A549 (cell line): ENCODE measurements at regions not wholly inside any gene's neighbourhood (a gene's known extent, or its start where the extent isn't known, plus 50 kb on each side); places are given as distances from the start of the nearest gene placed in this dataset.

Experiments
- ATAC-seq, 2 experiments: fragments of 200-7000 bp in 1 of 2; fragments of >200 bp in 1 of 2; cut with Nextera tagmentation in 1 of 2; cut with Tn5 transposase in 1 of 2; 3 replicates each; pipeline versions ENCODE4 v1.8.0 to v1.9.1; 2018 to 2020; ENCODE audit warnings: mild to moderate bottlenecking in 1 of 2, moderate library complexity in 1 of 2
- CTCF ChIA-PET: fragments of 300-600 bp; sonication (Branson Sonifier 250); formaldehyde crosslinking; extraction: SDS; loops from one replicate; lab custom pipeline; 2021; ENCODE audit warnings: antibody characterized with exemption, inconsistent platforms; lab: Yijun Ruan, JAX
- POLR2A ChIA-PET: fragments of 350-600 bp; formaldehyde crosslinking; extraction: SDS; loops from one replicate; lab custom pipeline; 2021; ENCODE audit warnings: antibody characterized with exemption, inconsistent platforms; lab: Yijun Ruan, JAX
- DNase-seq, 2 experiments: peaks; one replicate each; pipeline versions ENCODE4 v3.0.0 to v3.0.0-alpha.2; 2011 to 2016; ENCODE audit warnings: low read depth in 1 of 2, low spot score in 1 of 2
- FAIRE-seq: peaks from 2 replicates; lab custom pipeline; 2011; peaks lifted over from hg19 to GRCh38; lab: Jason Lieb, UNC
- H3K27ac ChIP-seq, 2 experiments: fragments of >200 bp; sonication (Bioruptor Twin); formaldehyde crosslinking; 3 replicates each; pipeline ENCODE4 v1.5.1; 2016 to 2017
- H3K4me1 ChIP-seq: fragments of >200 bp; sonication (Bioruptor Twin); formaldehyde crosslinking; 3 replicates; pipeline ENCODE4 v1.6.1; 2016
- H3K4me2 ChIP-seq: fragments of >200 bp; sonication (Bioruptor Twin); formaldehyde crosslinking; 3 replicates; pipeline ENCODE4 v1.6.1; 2016
- H3K4me3 ChIP-seq: fragments of >200 bp; sonication (Bioruptor Twin); formaldehyde crosslinking; 3 replicates; pipeline ENCODE4 v1.5.1; 2016
- H3K9me3 ChIP-seq: fragments of >200 bp; sonication (Bioruptor Twin); formaldehyde crosslinking; 3 replicates; pipeline ENCODE4 v1.6.1; 2016
- BCL3 ChIP-seq: fragments of >200 bp; sonication (Bioruptor Twin); formaldehyde crosslinking; IDR thresholded peaks from 3 replicates; pipeline ENCODE4 v1.6.1; 2016
- CHD4 ChIP-seq: fragments of 200-600 bp; sonication (generic); IDR thresholded peaks from 2 replicates; pipeline ENCODE4 v1.6.1; 2016; ENCODE audit warnings: antibody characterized with exemption, mild to moderate bottlenecking, borderline replicate concordance
- EHF ChIP-seq: fragments of 250-450 bp; sonication (Bioruptor Pico); IDR thresholded peaks from 2 replicates; pipeline ENCODE4 v1.5.0; 2020; ENCODE audit warnings: mild to moderate bottlenecking
- ELK1 ChIP-seq: fragments of 150-350 bp; IDR thresholded peaks from 2 replicates; pipeline ENCODE4 v1.6.1; 2014; ENCODE audit warnings: low read depth, mild to moderate bottlenecking, low read length
- FOSB ChIP-seq: fragments of 250-450 bp; sonication (Bioruptor Pico); IDR thresholded peaks from 2 replicates; pipeline ENCODE4 v1.5.0; 2020; ENCODE audit warnings: mild to moderate bottlenecking, moderate library complexity
- FOSL2 ChIP-seq, 2 experiments: fragments of 450-650 bp in 1 of 2; fragments of >200 bp in 1 of 2; sonication (Bioruptor Twin) in 1 of 2; formaldehyde crosslinking; IDR thresholded peaks; 2 replicates each; pipeline versions ENCODE4 v1.5.0 to v1.6.1; 2016 to 2020; ENCODE audit warnings: mild to moderate bottlenecking in 1 of 2, moderate library complexity in 1 of 2
- GATA3 ChIP-seq: IDR thresholded peaks from 2 replicates; pipeline ENCODE4 v1.6.1; 2012; ENCODE audit warnings: borderline replicate concordance
- HEYL ChIP-seq: fragments of 250-450 bp; sonication (Bioruptor Pico); IDR thresholded peaks from 2 replicates; pipeline ENCODE4 v1.8.0; 2021; ENCODE audit warnings: mild to moderate bottlenecking, moderate library complexity
- JUNB ChIP-seq: fragments of >200 bp; sonication (Bioruptor Twin); formaldehyde crosslinking; IDR thresholded peaks from 2 replicates; pipeline ENCODE4 v1.6.1; 2016
- MAFK ChIP-seq: fragments of 450-650 bp; IDR thresholded peaks from 2 replicates; pipeline ENCODE4 v1.6.1; 2014; ENCODE audit not compliant: partially characterized antibody
- NPAS2 ChIP-seq: fragments of 250-450 bp; sonication (Bioruptor Pico); IDR thresholded peaks from 2 replicates; pipeline ENCODE4 v1.8.0; 2022; ENCODE audit warnings: mild to moderate bottlenecking, moderate library complexity, borderline replicate concordance
- NR3C1 ChIP-seq: fragments of >200 bp; sonication (Bioruptor Twin); formaldehyde crosslinking; IDR thresholded peaks from 3 replicates; pipeline ENCODE4 v1.6.1; 2017
- PHF8 ChIP-seq: fragments of 200-600 bp; sonication (generic); IDR thresholded peaks from 2 replicates; pipeline ENCODE4 v1.6.1; 2016; ENCODE audit warnings: low read depth, mild to moderate bottlenecking, antibody characterized with exemption, moderate library complexity, borderline replicate concordance
- POLR2AphosphoS2 ChIP-seq: conservative IDR thresholded peaks from 2 replicates; pipeline ENCODE4 v1.6.1; 2012; ENCODE audit warnings: low read length, improper control_type of control experiment, inconsistent platforms
- RNF2 ChIP-seq: fragments of 200-600 bp; sonication (generic); IDR thresholded peaks from 2 replicates; pipeline ENCODE4 v1.6.1; 2016; ENCODE audit warnings: low read depth, mild to moderate bottlenecking, antibody characterized with exemption, moderate library complexity, borderline replicate concordance
- SMC3 ChIP-seq: fragments of >200 bp; sonication (Bioruptor Twin); formaldehyde crosslinking; IDR thresholded peaks from 3 replicates; pipeline ENCODE4 v1.6.1; 2018; ENCODE audit warnings: inconsistent platforms
- ZSCAN20 ChIP-seq: fragments of 250-450 bp; sonication (Bioruptor Pico); IDR thresholded peaks from 2 replicates; pipeline ENCODE4 v1.8.0; 2022; ENCODE audit warnings: mild to moderate bottlenecking, moderate library complexity
- WGBS: methylation state at CpG from one replicate; pipeline ENCODE4 v1.1.6; 2017; ENCODE audit errors: missing lambda C conversion rate; 5-methylcytosine and 5-hydroxymethylcytosine counted together
- TF ChIP-seq, protein P1 (sequence below): fragments of 250-450 bp; sonication (Bioruptor Pico); IDR thresholded peaks from 2 replicates; pipeline ENCODE4 v1.5.0; 2020; ENCODE audit warnings: low read depth, mild to moderate bottlenecking, moderate library complexity
- TF ChIP-seq, protein P2 (sequence below): fragments of 200-600 bp; sonication (generic); IDR thresholded peaks from 2 replicates; pipeline ENCODE4 v1.6.1; 2016; ENCODE audit warnings: antibody characterized with exemption, mild to moderate bottlenecking, moderate library complexity
- TF ChIP-seq, protein P3 (sequence below): fragments of >200 bp; sonication (Bioruptor Twin); formaldehyde crosslinking; IDR thresholded peaks from 3 replicates; pipeline ENCODE4 v1.5.1; 2016

GRCh38 chr3:13243586-13243985, 170.4 kb upstream of the IQSEC1 start:
- POLR2A ChIA-PET: no interaction called here
- peak in 1 of 2 experiments; percentile 39; a peak in 1 of 6 replicates for ATAC-seq
- FAIRE-seq: no peak

DNA sequence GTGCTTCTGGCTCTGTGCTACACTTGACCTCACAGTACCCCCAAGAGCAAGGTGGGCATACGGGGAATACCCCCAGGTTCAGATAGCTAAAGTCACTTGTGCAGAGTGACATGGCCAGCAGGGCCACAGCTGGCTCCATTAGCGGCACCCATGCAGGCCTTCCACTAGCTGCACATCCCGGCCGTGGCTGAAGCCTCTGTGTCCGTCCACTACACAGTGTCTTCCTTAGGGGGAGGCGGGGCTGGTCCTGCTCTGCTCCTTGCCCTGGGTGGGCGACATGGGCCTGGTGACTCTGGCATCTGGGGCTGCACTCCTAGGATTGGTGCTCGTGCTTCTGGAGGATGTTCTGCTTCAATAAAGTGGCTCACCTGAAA, 169.1 kb upstream of the IQSEC1 start:
- 67% methylated on average over 1 of the region's 8 CpGs for WGBS
- TF ChIP-seq PHF8 (no peak), HEYL (CRISPR knock-in tag) (no peak), FOSB (CRISPR knock-in tag) (no peak), ZSCAN20 (no peak), CHD4 (no peak), MAFK (no peak), JUNB (no peak), RNF2 (no peak), ELK1 (no peak), FOSL2 (IDR thresholded peaks at IDR 0.05) (no peak), FOSL2 (CRISPR knock-in tag; IDR thresholded peaks at IDR 0.05) (no peak), SMC3 (no peak), NR3C1 (no peak), EHF (no peak), NPAS2 (CRISPR knock-in tag) (no peak), POLR2AphosphoS2 (no peak), GATA3 (no peak), BCL3 (no peak)
- TF ChIP-seq, protein P1, sequence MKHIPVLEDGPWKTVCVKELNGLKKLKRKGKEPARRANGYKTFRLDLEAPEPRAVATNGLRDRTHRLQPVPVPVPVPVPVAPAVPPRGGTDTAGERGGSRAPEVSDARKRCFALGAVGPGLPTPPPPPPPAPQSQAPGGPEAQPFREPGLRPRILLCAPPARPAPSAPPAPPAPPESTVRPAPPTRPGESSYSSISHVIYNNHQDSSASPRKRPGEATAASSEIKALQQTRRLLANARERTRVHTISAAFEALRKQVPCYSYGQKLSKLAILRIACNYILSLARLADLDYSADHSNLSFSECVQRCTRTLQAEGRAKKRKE (CRISPR knock-in tag): no peak
- TF ChIP-seq, protein P2, sequence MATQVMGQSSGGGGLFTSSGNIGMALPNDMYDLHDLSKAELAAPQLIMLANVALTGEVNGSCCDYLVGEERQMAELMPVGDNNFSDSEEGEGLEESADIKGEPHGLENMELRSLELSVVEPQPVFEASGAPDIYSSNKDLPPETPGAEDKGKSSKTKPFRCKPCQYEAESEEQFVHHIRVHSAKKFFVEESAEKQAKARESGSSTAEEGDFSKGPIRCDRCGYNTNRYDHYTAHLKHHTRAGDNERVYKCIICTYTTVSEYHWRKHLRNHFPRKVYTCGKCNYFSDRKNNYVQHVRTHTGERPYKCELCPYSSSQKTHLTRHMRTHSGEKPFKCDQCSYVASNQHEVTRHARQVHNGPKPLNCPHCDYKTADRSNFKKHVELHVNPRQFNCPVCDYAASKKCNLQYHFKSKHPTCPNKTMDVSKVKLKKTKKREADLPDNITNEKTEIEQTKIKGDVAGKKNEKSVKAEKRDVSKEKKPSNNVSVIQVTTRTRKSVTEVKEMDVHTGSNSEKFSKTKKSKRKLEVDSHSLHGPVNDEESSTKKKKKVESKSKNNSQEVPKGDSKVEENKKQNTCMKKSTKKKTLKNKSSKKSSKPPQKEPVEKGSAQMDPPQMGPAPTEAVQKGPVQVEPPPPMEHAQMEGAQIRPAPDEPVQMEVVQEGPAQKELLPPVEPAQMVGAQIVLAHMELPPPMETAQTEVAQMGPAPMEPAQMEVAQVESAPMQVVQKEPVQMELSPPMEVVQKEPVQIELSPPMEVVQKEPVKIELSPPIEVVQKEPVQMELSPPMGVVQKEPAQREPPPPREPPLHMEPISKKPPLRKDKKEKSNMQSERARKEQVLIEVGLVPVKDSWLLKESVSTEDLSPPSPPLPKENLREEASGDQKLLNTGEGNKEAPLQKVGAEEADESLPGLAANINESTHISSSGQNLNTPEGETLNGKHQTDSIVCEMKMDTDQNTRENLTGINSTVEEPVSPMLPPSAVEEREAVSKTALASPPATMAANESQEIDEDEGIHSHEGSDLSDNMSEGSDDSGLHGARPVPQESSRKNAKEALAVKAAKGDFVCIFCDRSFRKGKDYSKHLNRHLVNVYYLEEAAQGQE: no peak
- TF ChIP-seq, protein P3, sequence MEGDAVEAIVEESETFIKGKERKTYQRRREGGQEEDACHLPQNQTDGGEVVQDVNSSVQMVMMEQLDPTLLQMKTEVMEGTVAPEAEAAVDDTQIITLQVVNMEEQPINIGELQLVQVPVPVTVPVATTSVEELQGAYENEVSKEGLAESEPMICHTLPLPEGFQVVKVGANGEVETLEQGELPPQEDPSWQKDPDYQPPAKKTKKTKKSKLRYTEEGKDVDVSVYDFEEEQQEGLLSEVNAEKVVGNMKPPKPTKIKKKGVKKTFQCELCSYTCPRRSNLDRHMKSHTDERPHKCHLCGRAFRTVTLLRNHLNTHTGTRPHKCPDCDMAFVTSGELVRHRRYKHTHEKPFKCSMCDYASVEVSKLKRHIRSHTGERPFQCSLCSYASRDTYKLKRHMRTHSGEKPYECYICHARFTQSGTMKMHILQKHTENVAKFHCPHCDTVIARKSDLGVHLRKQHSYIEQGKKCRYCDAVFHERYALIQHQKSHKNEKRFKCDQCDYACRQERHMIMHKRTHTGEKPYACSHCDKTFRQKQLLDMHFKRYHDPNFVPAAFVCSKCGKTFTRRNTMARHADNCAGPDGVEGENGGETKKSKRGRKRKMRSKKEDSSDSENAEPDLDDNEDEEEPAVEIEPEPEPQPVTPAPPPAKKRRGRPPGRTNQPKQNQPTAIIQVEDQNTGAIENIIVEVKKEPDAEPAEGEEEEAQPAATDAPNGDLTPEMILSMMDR: no peak
- Histone ChIP-seq H3K4me3 (no peak overlapping the region), H3K4me2 (no peak overlapping the region), H3K27ac (no peak overlapping the region), H3K9me3 (no peaks in the 10 kb centered on the region), H3K4me1 (no peaks in the 10 kb centered on the region)
- no peak for DNase-seq
- ATAC-seq: no peak
- ChIA-PET CTCF (interaction anchor here (1.2 to 4.5 kb wide), 2 partner anchors 12 to 26 kb away, joined by 3 to 22 read pairs; no protein-coding TSS in a partner anchor), POLR2A (no interaction called here)
- FAIRE-seq: no peak

More at GRCh38 chr3:13243586-13243985, 170.4 kb upstream of the IQSEC1 start:
- 54% methylated on average over 4 of the region's 9 CpGs for WGBS
- no peak overlapping the region for H3K27ac ChIP-seq
- H3K4me1 ChIP-seq: no peaks in the 10 kb centered on the region
- no peak for DNase-seq
- no peak overlapping the region for H3K4me2 ChIP-seq
- H3K4me3 ChIP-seq: no peak overlapping the region
- H3K9me3 ChIP-seq: no peaks in the 10 kb centered on the region
- CTCF ChIA-PET: interaction anchor here (1.1 to 4.5 kb wide), 3 partner anchors 13 to 39 kb away, joined by 4 to 22 read pairs (median 6); no protein-coding TSS in a partner anchor
- TF ChIP-seq PHF8: no peak
- TF ChIP-seq NR3C1: no peak
- TF ChIP-seq ELK1: no peak
- TF ChIP-seq JUNB: no peak
